ENCODE measurements at regions not wholly inside any gene's neighbourhood (a gene's known extent, or its start where the extent isn't known, plus 50 kb on each side); places are given as distances from the start of the nearest gene placed in this dataset.

- no peak for DNase-seq (ENCODE audit: low spot score)
These were observed 136.6 kb downstream of the PIK3R1 start for GRCh38 chr5:68352166-68352565.

- DNase-seq (ENCODE audit: low spot score) = no peak
These were observed 138.0 kb downstream of the PIK3R1 start for GRCh38 chr5:68353605-68354004.

GRCh38 chr5:68354315-68354714, 138.8 kb downstream of the PIK3R1 start:
- no peak for DNase-seq (ENCODE audit: low spot score)

- DNase-seq (ENCODE audit: low spot score) = no peak
These were observed 140.7 kb downstream of the PIK3R1 start for GRCh38 chr5:68356216-68356615.

GRCh38 chr5:68356623-68357022, 141.1 kb downstream of the PIK3R1 start:
- no peak for DNase-seq (ENCODE audit: low spot score)

GRCh38 chr5:68359699-68360098, 144.1 kb downstream of the PIK3R1 start:
- DNase-seq (ENCODE audit: low spot score) = no peak

- no peak for DNase-seq (ENCODE audit: low spot score)
These were observed 146.8 kb downstream of the PIK3R1 start for GRCh38 chr5:68362331-68362730.

- no peak for DNase-seq (ENCODE audit: low spot score)
These were observed 150.3 kb downstream of the PIK3R1 start for GRCh38 chr5:68365889-68366288.

GRCh38 chr5:68367287-68367686, 151.7 kb downstream of the PIK3R1 start:
- no peak for DNase-seq (ENCODE audit: low spot score)

GRCh38 chr5:68367717-68368116, 152.2 kb downstream of the PIK3R1 start:
- no peak for DNase-seq (ENCODE audit: low spot score)

- DNase-seq (ENCODE audit: low spot score) = no peak
These were observed 152.9 kb downstream of the PIK3R1 start for GRCh38 chr5:68368311-68369022.

- DNase-seq (ENCODE audit: low spot score) = no peak
These were observed 153.4 kb downstream of the PIK3R1 start for GRCh38 chr5:68369023-68369359.

- DNase-seq (ENCODE audit: low spot score) = no peak
These were observed 154.0 kb downstream of the PIK3R1 start for GRCh38 chr5:68369457-68370125.

GRCh38 chr5:68370196-68370595, 154.6 kb downstream of the PIK3R1 start:
- DNase-seq (ENCODE audit: low spot score) = no peak

- DNase-seq (ENCODE audit: low spot score) = no peak
These were observed 156.1 kb downstream of the PIK3R1 start for GRCh38 chr5:68371607-68372006.

GRCh38 chr5:68372161-68372560, 156.6 kb downstream of the PIK3R1 start:
- DNase-seq (ENCODE audit: low spot score) = no peak

GRCh38 chr5:68373050-68373449, 157.5 kb downstream of the PIK3R1 start:
- no peak for DNase-seq (ENCODE audit: low spot score)

- no peak for DNase-seq (ENCODE audit: low spot score)
These were observed 159.4 kb downstream of the PIK3R1 start for GRCh38 chr5:68374796-68375518.

- DNase-seq (ENCODE audit: low spot score) = no peak
These were observed 160.0 kb downstream of the PIK3R1 start for GRCh38 chr5:68375540-68375939.

GRCh38 chr5:68376935-68377334, 161.4 kb downstream of the PIK3R1 start:
- DNase-seq (ENCODE audit: low spot score) = no peak

GRCh38 chr5:68377733-68378132, 162.2 kb downstream of the PIK3R1 start:
- no peak for DNase-seq (ENCODE audit: low spot score)

GRCh38 chr5:68378204-68378820, 162.8 kb downstream of the PIK3R1 start:
- no peak for DNase-seq (ENCODE audit: low spot score)
